ENCODE measurements at regions not wholly inside any gene's neighbourhood (a gene's known extent, or its start where the extent isn't known, plus 50 kb on each side); places are given as distances from the start of the nearest gene placed in this dataset.

DNA sequence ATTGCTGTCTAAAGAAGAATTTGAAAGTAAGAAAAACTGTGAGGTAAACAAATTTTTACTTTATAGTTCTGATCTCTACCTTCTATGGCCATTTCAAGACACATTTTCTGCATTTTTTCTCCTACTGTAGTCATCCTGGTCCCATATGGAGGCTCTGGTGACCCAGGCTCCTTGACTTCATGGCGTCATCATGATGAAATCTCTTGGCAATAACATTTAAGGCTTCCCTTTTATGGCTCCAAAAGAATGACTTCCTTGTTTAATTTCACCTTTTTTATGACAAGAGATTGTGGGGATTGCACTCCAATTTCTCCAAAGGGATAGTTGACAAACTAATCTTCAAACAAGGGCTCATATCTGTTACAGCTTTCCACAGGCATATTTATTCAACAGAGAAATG lies 143.0 kb upstream of the SCN7A start:
- ChIA-PET POLR2A (no interaction called here), CTCF (no interaction called here)
- no peak overlapping the region for H3K9ac ChIP-seq
- H3K4me2 ChIP-seq = no peak overlapping the region
- H4K20me1 ChIP-seq (ENCODE audit: insufficient read depth) = no peaks in the 10 kb centered on the region
- no peak overlapping the region for H3K27ac ChIP-seq (ENCODE audit: low read depth in 2 of 2, low read length in 1 of 2)
- H3K36me3 ChIP-seq (replicated peaks in 1 of 2; ENCODE audit: control insufficient read depth in 1 of 2, insufficient read depth in 2 of 2, low read length in 1 of 2) = no peaks in the 10 kb centered on the region
- no peaks in the 10 kb centered on the region for H3F3A ChIP-seq (replicated peaks; ENCODE audit: insufficient read depth)
- TF ChIP-seq, protein P1, sequence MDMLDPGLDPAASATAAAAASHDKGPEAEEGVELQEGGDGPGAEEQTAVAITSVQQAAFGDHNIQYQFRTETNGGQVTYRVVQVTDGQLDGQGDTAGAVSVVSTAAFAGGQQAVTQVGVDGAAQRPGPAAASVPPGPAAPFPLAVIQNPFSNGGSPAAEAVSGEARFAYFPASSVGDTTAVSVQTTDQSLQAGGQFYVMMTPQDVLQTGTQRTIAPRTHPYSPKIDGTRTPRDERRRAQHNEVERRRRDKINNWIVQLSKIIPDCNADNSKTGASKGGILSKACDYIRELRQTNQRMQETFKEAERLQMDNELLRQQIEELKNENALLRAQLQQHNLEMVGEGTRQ (IDR thresholded peaks at IDR 0.05; ENCODE audit: borderline replicate concordance, low read depth, low read length) = no peak
- no peak for TF ChIP-seq NFIC (IDR thresholded peaks at IDR 0.05; ENCODE audit: borderline replicate concordance)
- TF ChIP-seq FOXM1 (IDR thresholded peaks at IDR 0.05; ENCODE audit: low read depth) = no peak
- no peak for TF ChIP-seq EP300 (IDR thresholded peaks at IDR 0.05; ENCODE audit: borderline replicate concordance in 1 of 2, low read depth in 1 of 2, low read length in 1 of 2)
- WGBS (ENCODE audit: low lambda C conversion rate) = 78% methylated on average over 1 of the region's 1 CpG
- DNase-seq = no peak
- H3K9me2 ChIP-seq = no peaks in the 10 kb centered on the region
- H3K9me3 ChIP-seq = no peaks in the 10 kb centered on the region
- H3K4me1 ChIP-seq (ENCODE audit: control insufficient read depth in 1 of 2, insufficient read depth in 2 of 2, low read depth in 1 of 2, low read length in 1 of 2) = peaks cover 0 to 4% of the 10 kb centered on the region in 2 experiments; a peak in 1 of 4 replicates
- no peak overlapping the region for H3K4me3 ChIP-seq (ENCODE audit: low read depth in 2 of 2, low read length in 1 of 2)
- no peaks in the 10 kb centered on the region for H3K27me3 ChIP-seq (ENCODE audit: insufficient read depth)
- no peaks in the 10 kb centered on the region for H3K79me2 ChIP-seq (ENCODE audit: insufficient read depth)
- no peak overlapping the region for H2AFZ ChIP-seq (ENCODE audit: low read depth)

DNA sequence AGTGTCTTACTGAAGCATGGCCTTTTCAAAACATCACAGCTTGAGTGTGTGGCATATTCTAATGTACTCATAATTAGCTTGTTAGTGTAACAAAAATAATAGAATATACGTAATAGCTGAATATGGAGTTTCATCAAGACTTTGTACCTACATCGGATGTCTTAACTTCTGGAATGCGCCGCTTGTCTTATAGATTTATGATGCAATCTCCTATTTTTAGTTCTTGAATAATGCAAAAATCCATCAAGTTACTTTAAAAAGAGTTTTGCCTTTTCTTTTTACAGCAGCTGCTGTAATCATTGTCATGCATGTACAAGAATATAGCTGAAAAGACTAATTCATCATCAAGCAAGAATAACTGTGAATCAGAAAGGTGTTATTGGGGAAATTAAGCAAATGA lies 140.7 kb upstream of the SCN7A start:
- H3K4me1 ChIP-seq (ENCODE audit: control insufficient read depth in 1 of 2, insufficient read depth in 2 of 2, low read depth in 1 of 2, low read length in 1 of 2) = peaks cover 0 to 4% of the 10 kb centered on the region in 2 experiments; a peak in 1 of 4 replicates
- H3K4me2 ChIP-seq = no peak overlapping the region
- DNase-seq = no peak
- H3K4me3 ChIP-seq (ENCODE audit: low read depth in 2 of 2, low read length in 1 of 2) = no peak overlapping the region
- no peaks in the 10 kb centered on the region for H3K9me2 ChIP-seq
- POLR2A ChIA-PET = no interaction called here
- no peaks in the 10 kb centered on the region for H3K36me3 ChIP-seq (replicated peaks in 1 of 2; ENCODE audit: control insufficient read depth in 1 of 2, insufficient read depth in 2 of 2, low read length in 1 of 2)
- no peak overlapping the region for H3K27ac ChIP-seq (ENCODE audit: low read depth in 2 of 2, low read length in 1 of 2)
- no peaks in the 10 kb centered on the region for H3K9me3 ChIP-seq
- no peak overlapping the region for H2AFZ ChIP-seq (ENCODE audit: low read depth)
- TF ChIP-seq CHD2 (IDR thresholded peaks at IDR 0.05; ENCODE audit: low read length, partially characterized antibody) (no peak), ZBTB33 (IDR thresholded peaks at IDR 0.05; ENCODE audit: borderline replicate concordance, low read depth) (no peak), RXRA (IDR thresholded peaks at IDR 0.05; ENCODE audit: borderline replicate concordance, low read depth) (no peak), TEAD4 (IDR thresholded peaks at IDR 0.05; ENCODE audit: borderline replicate concordance, insufficient read depth) (no peak), FOSL2 (IDR thresholded peaks at IDR 0.05; ENCODE audit: borderline replicate concordance, low read depth) (no peak), FOXJ3 (CRISPR knock-in tag; IDR thresholded peaks at IDR 0.05) (no peak), JUND (IDR thresholded peaks at IDR 0.05) (no peak), MXI1 (IDR thresholded peaks at IDR 0.05; ENCODE audit: low read depth, low read length) (no peak), MEF2A (IDR thresholded peaks at IDR 0.05; ENCODE audit: borderline replicate concordance, low read depth) (no peak), TAF1 (IDR thresholded peaks at IDR 0.05; ENCODE audit: borderline replicate concordance, low read depth, low read length) (no peak), RAD21 (IDR thresholded peaks at IDR 0.05; ENCODE audit: low read length) (no peak), SMC3 (IDR thresholded peaks at IDR 0.05; ENCODE audit: low read depth, low read length) (no peak), NRF1 (IDR thresholded peaks at IDR 0.05; ENCODE audit: low read depth, low read length) (no peak), POLR2AphosphoS5 (IDR thresholded peaks at IDR 0.05; ENCODE audit: low read depth, low read length) (no peak), RFX5 (IDR thresholded peaks at IDR 0.05; ENCODE audit: low read length) (no peak)
- TF ChIP-seq, protein P1 (IDR thresholded peaks at IDR 0.05; ENCODE audit: borderline replicate concordance, low read depth, low read length) = no peak
- no peaks in the 10 kb centered on the region for H3F3A ChIP-seq (replicated peaks; ENCODE audit: insufficient read depth)
- no peaks in the 10 kb centered on the region for H4K20me1 ChIP-seq (ENCODE audit: insufficient read depth)
- no peak overlapping the region for H3K9ac ChIP-seq
- CTCF ChIA-PET = no interaction called here
- no peaks in the 10 kb centered on the region for H3K27me3 ChIP-seq (ENCODE audit: insufficient read depth)
- 95% methylated on average over 4 of the region's 4 CpGs for WGBS (ENCODE audit: low lambda C conversion rate)
- H3K79me2 ChIP-seq (ENCODE audit: insufficient read depth) = no peaks in the 10 kb centered on the region

Measured in SK-N-SH (cell line).